Mesendoderm (in vitro differentiated cells): ENCODE measurements at regions not wholly inside any gene's neighbourhood (a gene's known extent, or its start where the extent isn't known, plus 50 kb on each side); places are given as distances from the start of the nearest gene placed in this dataset.
"Not testable (repeated sequence)": the region's sequence is repeated elsewhere in the genome, so short reads cannot be mapped to it uniquely, and the experiment has no call there.

Source experiments
- DNase-seq: peaks from one replicate; pipeline ENCODE4 v3.0.0; 2013
- H2AK5ac ChIP-seq: 2 replicates; pipeline ENCODE4 v1.6.1; 2013; ENCODE audit warnings: low read length, inconsistent platforms
- H2BK120ac ChIP-seq: 2 replicates; pipeline ENCODE4 v1.6.1; 2013; ENCODE audit warnings: low read depth, mild to moderate bottlenecking, low read length, moderate library complexity, mixed read lengths
- H2BK15ac ChIP-seq: replicated peaks from 2 replicates; pipeline ENCODE4 v1.6.1; 2013; ENCODE audit warnings: low read depth, mild to moderate bottlenecking, moderate library complexity
- H2BK5ac ChIP-seq: 2 replicates; pipeline ENCODE4 v1.6.1; 2013; ENCODE audit warnings: low read length, inconsistent platforms
- H3K18ac ChIP-seq: 2 replicates; pipeline ENCODE4 v1.6.1; 2013; ENCODE audit warnings: mild to moderate bottlenecking, low read length, mixed read lengths
- H3K23ac ChIP-seq: one replicate; pipeline ENCODE4 v1.6.1; 2013; ENCODE audit warnings: low read length
- H3K27ac ChIP-seq: 2 replicates; pipeline ENCODE4 v1.5.1; 2013; ENCODE audit warnings: low read depth, mild to moderate bottlenecking, inconsistent platforms, low read length, moderate library complexity
- H3K27me3 ChIP-seq: 2 replicates; pipeline ENCODE4 v1.6.1; 2013; ENCODE audit warnings: low read length, control low read depth, mild to moderate bottlenecking, inconsistent platforms; ENCODE audit not compliant: insufficient read depth, poor library complexity
- H3K36me3 ChIP-seq: 2 replicates; pipeline ENCODE4 v1.6.1; 2013; ENCODE audit warnings: low read length, inconsistent platforms; ENCODE audit not compliant: control insufficient read depth, insufficient read depth
- H3K4ac ChIP-seq: one replicate; pipeline ENCODE4 v1.6.1; 2013; ENCODE audit warnings: low read depth, mild to moderate bottlenecking, low read length, moderate library complexity
- H3K4me1 ChIP-seq: 2 replicates; pipeline ENCODE4 v1.6.1; 2013; ENCODE audit warnings: low read depth, low read length, inconsistent platforms; ENCODE audit not compliant: control insufficient read depth
- H3K4me2 ChIP-seq: 2 replicates; pipeline ENCODE4 v1.6.1; 2013; ENCODE audit warnings: low read length
- H3K4me3 ChIP-seq: 2 replicates; pipeline ENCODE4 v1.5.1; 2013; ENCODE audit warnings: mild to moderate bottlenecking, low read length
- H3K56ac ChIP-seq: one replicate; pipeline ENCODE4 v1.6.1; 2013; ENCODE audit warnings: low read length
- H3K79me1 ChIP-seq: 2 replicates; pipeline ENCODE4 v1.6.1; 2013; ENCODE audit warnings: low read length, inconsistent platforms
- H3K79me2 ChIP-seq: 2 replicates; pipeline ENCODE4 v1.6.1; 2013; ENCODE audit warnings: mild to moderate bottlenecking, low read length; ENCODE audit not compliant: control insufficient read depth, insufficient read depth
- H3K9ac ChIP-seq: 2 replicates; pipeline ENCODE4 v1.6.1; 2013; ENCODE audit warnings: low read length, inconsistent platforms
- H4K5ac ChIP-seq: one replicate; pipeline ENCODE4 v1.6.1; 2013; ENCODE audit warnings: low read length
- H4K8ac ChIP-seq: one replicate; pipeline ENCODE4 v1.6.1; 2013; ENCODE audit warnings: low read depth, mild to moderate bottlenecking, control low read depth, low read length, moderate library complexity
- WGBS: extraction: QIAGEN DNeasy Blood & Tissue Kit; methylation state at CpG from one replicate; pipeline ENCODE4 v1.1.7; 2013; ENCODE audit warnings: low lambda C conversion rate, missing lambda C conversion rate; ENCODE audit not compliant: insufficient coverage; ENCODE audit errors: extremely low coverage; 5-methylcytosine and 5-hydroxymethylcytosine counted together

DNA sequence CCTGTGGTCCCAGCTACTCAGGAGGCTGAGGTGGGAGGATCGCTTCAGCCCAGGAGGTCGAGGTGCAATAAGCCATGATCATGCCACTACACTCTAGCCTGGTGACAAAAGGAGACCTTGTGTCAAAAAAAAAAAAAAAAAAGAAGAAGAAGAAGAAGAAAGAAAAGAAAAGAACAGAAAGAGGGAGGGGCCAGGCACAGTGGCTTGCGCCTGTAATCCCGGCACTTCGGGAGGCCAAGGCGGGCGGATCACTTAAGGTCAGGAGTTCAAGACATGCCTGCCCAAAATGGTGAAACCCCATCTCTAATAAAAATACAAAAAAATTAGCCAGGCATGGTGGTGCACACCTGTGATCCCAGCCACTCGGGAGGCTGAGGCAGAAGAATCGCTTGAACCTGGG lies 52.8 kb upstream of the EP300 start:
- H2BK5ac ChIP-seq, H3K56ac ChIP-seq, H3K4me2 ChIP-seq, H2BK15ac ChIP-seq, H3K79me2 ChIP-seq, H3K27me3 ChIP-seq, H3K36me3 ChIP-seq, H3K18ac ChIP-seq, H2BK120ac ChIP-seq, H3K79me1 ChIP-seq, DNase-seq, H3K4me3 ChIP-seq, H3K9ac ChIP-seq, H3K4ac ChIP-seq, H3K23ac ChIP-seq, H4K8ac ChIP-seq, H3K4me1 ChIP-seq, H2AK5ac ChIP-seq, H3K27ac ChIP-seq, H4K5ac ChIP-seq: not testable (repeated sequence)
- WGBS: no CpG with 5 or more reads among the region's 9 CpGs

DNA sequence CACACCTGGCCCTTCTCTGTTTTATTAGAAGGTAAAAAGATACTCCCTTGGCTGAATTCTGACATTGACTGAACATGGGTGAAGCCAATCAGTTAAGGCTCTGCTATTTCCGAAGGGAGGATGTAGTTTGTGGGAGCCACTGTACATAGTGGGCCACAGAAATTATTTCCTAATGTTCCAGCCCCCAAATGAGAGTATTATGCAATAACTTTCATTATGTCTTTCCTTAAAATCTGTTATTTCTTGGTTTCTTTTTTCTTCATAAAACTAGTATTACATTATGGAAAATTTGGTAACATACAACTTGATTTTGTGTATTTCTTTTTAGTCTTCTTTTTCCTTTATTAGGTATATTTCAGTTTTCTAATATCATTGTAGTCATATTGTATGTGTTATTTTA lies 51.9 kb upstream of the EP300 start:
- Histone ChIP-seq H3K27me3 (no peaks in the 10 kb centered on the region), H3K79me2 (no peaks in the 10 kb centered on the region), H3K27ac (no peak overlapping the region), H4K8ac (no peak overlapping the region), H3K18ac (no peak overlapping the region), H3K4ac (no peak overlapping the region), H3K4me3 (no peak overlapping the region), H3K36me3 (no peaks in the 10 kb centered on the region), H3K23ac (no peak overlapping the region), H2AK5ac (no peak overlapping the region), H3K4me2 (no peak overlapping the region), H3K56ac (no peak overlapping the region), H3K4me1 (no peaks in the 10 kb centered on the region), H4K5ac (no peak overlapping the region), H3K79me1 (no peaks in the 10 kb centered on the region), H2BK15ac (no peak overlapping the region), H2BK120ac (no peak overlapping the region), H2BK5ac (no peak overlapping the region), H3K9ac (no peak overlapping the region)
- no peak for DNase-seq
- no CpG with 5 or more reads among the region's 1 CpG for WGBS

DNA sequence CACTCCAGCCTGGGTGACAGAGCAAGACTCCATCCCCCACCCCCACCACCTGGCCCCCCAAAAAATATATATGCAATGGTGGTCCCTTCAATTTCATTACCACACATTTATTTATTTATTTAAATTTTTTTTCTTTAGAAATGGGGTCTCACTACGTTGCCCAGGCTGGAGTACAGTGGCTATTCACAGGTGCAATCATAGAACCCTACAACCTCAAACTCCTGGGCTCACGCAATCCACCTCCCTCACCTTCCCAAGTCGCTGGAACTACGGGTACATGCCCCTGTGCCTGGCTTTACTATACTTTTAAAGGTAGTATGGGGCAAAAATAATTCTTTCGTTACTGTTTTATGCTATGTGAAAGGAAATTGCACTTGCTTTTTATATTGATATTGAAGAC lies 50.9 kb upstream of the EP300 start:
- Histone ChIP-seq H3K27ac (no peak overlapping the region), H4K5ac (no peak overlapping the region), H3K79me2 (no peaks in the 10 kb centered on the region), H2BK15ac (no peak overlapping the region), H2BK5ac (no peak overlapping the region), H4K8ac (no peak overlapping the region), H2AK5ac (no peak overlapping the region), H3K27me3 (no peaks in the 10 kb centered on the region), H3K4me2 (no peak overlapping the region), H3K18ac (no peak overlapping the region), H3K9ac (no peak overlapping the region), H2BK120ac (no peak overlapping the region), H3K79me1 (no peaks in the 10 kb centered on the region), H3K4me1 (no peaks in the 10 kb centered on the region), H3K4ac (no peak overlapping the region), H3K4me3 (no peak overlapping the region), H3K23ac (no peak overlapping the region), H3K36me3 (no peaks in the 10 kb centered on the region), H3K56ac (no peak overlapping the region)
- no CpG with 5 or more reads among the region's 5 CpGs for WGBS
- no peak for DNase-seq
